HG03342 (cell line): ENCODE measurements at regions not wholly inside any gene's neighbourhood (a gene's known extent, or its start where the extent isn't known, plus 50 kb on each side); places are given as distances from the start of the nearest gene placed in this dataset.
"Not testable (repeated sequence)": the region's sequence is repeated elsewhere in the genome, so short reads cannot be mapped to it uniquely, and the experiment has no call there.

Experiments
- ATAC-seq: cut with Tn5 transposase; IDR thresholded peaks from one replicate; pipeline ENCODE4 v1.9.1; 2021; ENCODE audit warnings: mild to moderate bottlenecking, moderate library complexity; ENCODE audit not compliant: unreplicated experiment

DNA sequence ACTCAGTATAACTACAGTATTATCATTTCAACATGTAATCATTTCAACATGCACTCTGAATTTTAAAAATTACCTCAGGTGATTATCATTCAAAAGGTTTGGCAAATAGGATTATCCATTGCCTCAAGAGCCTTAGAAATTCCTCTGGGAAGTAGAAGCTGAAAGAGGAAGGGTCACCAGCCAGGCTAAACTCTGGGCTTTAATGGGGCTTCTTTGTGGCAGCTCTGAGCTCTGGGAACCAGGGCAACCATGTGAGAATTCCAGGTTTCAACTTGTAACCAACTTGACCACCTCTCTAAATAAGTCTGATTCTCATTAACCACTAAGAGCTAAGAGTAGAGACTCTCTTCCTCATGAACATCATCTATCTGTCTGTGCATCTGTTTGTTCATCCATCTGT, 117.2 kb upstream of the MED14 start:
- no peak for ATAC-seq

DNA sequence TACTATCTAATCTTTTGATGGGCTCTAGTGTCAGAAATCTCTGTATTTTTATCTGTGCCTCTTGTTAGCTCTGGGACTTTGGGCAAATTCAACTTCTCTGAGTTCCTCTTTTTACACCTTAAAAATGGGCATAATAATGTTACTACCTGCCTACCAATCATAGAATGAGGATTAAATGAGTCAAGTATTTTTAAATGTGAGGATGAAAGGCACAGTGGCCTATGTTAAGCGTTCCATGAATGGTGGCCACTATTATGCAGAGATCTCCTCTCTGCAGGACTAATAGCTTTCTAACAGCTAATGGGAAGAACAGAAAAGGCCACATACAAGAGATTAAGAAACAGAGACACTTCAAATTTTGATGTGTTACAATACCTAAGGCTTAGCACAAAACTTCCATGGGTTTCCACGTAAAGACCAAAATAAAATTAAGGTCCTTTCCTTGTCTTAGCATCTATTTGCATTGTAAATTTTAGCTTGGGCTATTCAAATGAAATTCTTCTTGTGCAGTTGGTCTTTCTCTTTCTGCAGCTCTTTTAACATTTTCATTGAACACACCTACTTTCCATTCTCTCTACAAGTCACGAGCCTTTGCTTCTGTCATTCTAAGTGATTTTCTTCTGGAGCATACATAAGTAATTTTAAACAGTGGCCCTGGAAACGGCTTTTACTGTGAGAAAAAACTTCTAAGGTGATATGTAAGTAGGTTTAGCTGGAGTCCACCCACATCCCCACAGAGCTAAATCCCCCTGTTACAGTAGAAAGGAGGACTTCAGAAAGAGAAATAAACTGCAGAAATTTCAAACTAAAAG, 117.9 kb upstream of the MED14 start:
- no peak for ATAC-seq

DNA sequence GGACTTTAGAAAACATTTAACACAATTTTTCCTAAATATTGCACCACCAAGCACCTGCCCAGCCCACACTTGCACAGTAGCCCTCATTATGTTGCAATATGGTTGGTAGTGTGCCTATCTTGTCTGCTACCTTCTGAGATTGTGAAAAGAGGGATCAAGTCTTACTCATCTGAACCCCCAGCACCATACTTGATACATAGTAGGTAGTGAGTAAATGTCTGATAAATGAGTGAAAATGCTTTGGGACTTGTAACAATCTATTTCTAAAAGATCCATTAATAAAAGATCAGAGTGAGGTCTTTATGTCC, 118.4 kb upstream of the MED14 start:
- no peak for ATAC-seq

DNA sequence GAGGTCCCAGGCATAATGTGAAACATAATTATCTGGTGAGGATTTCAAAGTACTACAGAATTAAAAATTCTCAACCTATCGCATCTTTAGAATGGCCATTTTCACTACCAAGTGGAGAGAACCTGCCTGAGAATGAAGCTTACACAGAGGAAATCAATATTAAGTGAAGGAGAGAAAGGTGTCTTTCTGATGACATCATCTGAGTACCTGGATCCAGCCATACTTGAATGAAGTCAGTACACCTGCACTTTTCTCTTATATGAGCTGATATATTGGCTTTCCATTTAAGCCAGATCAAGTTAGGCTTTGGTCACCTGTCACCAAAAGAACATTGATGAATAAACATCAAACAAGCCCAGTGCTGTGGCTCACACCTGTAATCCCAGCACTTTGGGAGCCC, 118.9 kb upstream of the MED14 start:
- ATAC-seq = no peak

DNA sequence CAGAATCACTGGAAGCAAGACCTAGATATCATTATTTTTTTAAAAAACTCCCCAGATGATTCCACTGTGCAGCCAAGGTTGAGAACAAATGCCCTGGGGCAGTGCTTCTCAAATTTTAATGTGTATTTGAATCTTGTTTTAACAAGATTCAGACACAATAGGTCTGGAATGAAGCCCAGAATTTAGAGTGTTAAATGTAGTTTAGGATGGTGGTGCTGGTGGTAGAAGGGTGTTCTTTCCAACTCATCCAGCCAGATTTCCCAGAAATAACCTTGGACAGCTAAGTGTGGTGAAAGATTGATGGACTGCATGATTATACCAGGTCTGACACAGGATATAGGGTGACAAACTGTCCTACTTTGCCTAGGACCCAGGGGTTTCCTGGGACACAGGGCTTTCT, 120.1 kb upstream of the MED14 start:
- no peak for ATAC-seq

DNA sequence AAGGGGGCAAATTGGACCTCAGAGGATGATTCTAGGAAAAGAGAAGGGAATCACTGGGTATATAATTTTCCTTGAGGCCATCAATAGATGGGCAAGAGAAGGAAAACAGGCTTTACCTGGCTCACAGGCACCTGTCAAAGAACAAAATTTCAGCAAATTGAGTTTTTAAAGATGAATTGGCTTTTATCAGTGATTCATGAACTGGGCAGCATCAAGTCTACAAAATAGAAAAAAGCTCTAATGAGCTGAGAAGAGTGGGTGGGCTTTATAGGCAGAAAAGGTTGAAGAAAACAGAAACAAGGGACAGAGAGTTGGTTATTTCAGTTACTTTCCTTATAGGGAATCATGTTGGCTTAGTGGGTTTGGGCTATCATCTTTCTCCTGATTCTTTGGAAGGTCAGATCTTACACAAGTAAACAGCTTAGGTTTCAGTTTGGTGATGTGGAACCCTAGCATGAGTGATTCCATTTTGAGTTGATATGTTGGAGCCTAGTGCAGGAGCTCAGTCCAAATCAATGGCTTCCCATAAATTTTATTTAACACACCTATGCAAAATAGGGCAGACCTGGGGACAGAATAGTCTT, 120.7 kb upstream of the MED14 start:
- ATAC-seq = no peak

DNA sequence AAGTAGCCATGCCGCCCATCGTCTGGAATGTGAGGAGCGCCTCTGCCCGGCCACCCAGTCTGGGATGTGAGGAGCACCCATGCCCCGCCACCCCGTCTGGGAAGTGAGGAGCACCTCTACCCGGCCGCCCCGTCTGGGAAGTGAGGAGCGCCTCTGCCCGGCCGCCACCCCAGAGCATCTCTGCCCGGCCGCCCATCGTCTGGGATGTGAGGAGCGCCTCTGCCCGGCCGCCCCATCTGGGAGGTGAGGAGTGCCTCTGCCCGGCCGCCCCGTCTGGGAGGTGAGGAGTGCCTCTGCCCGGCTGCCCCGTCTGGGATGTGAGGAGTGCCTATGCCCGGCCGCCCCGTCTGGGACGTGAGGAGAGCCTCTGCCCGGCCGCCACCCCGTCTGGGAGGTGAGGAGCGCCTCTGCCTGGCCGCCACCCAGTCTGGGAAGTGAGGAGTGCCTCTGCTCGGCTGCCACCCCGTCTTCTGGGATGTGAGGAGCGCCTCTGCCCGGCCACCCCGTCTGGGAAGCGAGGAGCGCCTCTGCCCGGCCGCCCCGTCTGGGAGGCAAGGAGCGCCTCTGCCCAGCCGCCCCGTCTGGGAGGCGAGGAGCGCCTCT, 126.7 kb upstream of the MED14 start:
- ATAC-seq = not testable (repeated sequence)

DNA sequence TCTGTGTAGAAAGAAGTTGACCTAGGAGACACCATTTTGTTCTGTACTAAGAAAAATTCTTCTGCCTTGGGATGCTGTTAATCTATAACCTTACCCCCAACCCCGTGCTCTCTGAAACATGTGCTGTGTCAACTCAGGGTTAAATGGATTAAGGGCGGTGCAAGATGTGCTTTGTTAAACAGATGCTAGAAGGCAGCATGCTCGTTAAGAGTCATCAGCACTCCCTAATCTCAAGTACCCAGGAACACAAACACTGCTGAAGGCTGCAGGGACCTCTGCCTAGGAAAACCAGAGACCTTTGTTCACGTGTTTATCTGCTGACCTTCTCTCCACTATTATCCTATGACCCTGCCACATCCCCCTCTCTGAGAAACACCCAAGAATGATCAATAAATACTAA, 127.9 kb upstream of the MED14 start:
- ATAC-seq = not testable (repeated sequence)

DNA sequence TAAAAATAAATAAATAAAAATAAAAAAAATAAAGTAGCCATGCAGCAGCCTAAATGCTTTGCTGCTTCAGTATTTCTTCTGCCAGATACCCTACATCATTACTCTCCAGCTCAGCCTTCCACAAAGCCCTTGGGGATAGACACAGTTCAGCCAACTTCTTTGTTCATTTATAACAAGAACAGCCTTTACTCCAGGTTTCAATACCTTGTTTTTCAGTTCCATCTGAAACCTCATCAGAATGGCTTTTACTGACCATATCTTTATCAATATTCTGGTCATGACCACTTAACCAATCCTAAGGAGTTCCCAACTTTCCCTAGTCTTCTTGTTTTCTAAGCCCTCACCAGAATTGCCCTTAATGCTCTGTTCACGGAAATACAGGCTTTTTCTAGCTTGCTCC, 128.3 kb upstream of the MED14 start:
- no peak for ATAC-seq

DNA sequence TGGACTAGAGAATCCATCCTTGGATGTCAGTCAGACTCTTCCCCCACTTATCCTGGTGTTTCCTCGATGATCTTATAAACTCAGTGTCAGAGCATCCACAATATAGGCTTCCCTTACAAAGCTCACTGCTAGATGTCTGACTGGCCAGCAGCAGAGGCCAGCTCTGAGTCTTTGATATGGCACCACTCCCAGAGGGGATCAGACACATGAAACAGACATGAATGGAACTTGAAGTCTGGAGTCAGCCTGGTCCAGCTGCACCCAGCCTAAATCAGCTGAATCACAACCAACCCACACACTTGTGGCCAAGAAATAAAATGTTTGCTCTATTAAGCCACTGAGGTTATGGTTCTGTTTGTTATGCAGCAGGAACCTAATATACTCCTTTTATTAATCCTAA, 129.6 kb upstream of the MED14 start:
- no peak for ATAC-seq

DNA sequence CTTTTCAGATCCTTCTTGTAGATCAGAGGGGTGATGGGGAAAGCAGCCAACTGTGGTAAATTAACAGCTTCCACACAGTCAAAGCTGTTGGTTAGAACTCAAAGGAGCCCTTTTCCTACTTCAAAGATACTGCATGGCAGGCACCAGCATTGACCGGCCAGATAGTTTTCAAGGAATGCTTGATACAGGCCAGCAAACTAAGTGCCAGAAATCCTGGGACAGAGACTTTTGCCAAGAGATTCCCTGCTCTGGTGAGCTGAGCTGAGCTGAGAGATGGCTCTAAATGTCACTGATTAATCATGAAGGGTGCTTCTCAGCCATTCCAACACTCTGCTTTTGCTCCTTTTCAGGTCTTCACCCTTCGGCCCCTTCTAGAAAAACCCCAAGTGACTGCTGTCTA, 131.6 kb upstream of the MED14 start:
- no peak for ATAC-seq

DNA sequence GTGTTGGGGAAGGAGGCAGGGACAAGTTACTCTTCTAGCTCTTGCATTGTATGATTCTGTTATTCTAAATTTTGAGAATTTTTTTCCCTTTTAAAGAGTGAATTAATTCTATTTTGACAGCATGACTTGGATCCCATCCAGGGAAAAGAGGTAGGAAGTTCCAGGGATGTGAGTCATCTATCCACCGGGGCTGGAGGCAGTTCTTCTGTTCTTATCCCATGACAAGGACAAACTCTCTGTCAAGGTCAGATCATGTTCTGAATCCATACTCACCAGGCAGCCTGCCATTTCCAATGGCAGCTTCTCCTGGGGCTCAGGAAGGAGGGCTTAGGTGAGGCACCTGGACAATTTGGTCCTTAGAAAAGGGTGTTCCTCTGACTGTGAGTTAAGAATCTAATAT, 132.0 kb upstream of the MED14 start:
- no peak for ATAC-seq

DNA sequence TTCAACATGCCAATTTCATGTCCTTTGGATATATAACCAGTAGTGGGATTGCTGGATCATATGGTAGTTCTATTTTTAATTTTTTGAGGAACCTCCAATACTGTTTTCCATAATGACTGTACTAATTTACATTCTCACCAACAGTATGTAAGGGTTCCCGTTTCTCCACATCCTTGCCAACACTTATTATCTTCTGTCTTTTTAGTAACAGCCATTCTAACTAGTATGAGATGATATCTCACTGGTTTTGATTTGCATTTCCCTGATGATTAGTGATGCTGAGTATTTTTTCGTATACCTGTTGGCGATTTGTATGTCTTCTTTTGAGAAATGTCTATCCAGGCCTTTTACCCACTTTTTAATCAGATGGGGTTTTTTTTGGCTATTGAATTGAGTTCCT, 133.5 kb upstream of the MED14 start:
- ATAC-seq = no peak

DNA sequence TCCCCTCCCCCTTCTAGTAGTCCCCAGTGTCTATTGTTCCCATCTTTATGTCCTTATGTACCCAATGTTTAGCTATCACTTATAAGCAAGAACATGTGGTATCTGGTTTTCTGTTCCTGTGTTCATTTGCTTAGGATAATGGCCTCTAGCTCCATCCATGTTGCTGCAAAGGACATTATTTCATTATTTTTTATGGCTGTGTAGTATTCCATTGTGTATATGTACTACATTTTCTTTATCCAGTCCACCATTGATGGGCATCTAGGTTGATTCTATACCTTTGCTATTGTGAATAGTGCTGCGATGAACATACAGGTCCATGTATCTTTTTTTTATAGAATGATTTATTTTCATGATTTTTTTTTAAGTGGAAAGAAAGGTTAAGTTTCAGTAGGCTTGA, 135.6 kb upstream of the MED14 start:
- ATAC-seq = not testable (repeated sequence)

DNA sequence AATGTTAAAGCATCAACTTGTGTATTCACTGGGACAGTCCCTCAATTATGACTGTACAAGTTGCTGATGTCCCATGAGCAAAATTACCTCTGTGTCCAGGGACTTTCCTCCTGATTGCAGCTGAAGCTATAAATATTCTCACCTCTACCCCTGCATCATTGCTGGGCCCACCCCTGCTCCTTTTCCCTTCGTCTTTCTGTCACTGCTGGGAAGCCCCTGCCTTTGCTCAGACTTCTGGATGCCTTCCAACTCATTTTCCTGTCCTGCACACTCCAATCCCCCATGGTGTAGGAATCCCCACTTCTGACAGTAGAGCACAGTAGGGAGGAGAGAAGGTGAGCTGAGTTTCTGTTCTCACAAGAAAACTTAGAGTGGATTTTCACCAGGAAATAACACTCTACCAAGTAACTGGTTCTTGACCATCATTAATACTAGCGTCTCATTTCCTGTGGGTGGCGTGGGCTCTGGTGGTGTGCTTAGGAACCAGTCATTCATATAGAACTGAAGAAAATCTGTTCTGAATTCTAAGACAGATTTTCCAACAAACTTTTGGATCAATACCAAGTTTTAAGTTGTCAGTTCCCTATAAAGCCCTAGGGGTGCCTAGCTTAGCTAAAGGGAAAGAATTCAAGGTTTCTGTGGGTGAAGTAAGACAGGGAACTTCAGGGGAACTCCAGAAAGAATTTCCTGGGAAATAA, 136.2 kb upstream of the MED14 start:
- peak; percentile 75 for ATAC-seq

DNA sequence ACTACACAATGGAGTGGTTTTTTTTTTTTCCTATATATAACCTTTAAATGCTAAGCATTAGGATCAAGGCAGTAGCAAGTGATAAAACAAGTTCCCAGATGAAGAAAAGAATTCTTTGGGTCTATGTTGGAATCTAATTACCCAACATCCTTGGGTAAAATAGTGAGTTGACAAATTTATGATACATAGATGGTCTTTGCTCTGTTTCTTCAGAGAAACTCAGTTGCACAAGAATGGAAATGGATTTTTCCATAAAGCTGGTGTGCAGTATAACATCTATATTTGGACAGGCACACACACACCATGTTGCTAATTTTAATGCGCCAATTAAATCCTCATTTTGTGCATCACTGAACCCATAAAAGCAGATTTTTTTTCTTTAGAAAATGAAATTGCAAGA, 137.0 kb upstream of the MED14 start:
- ATAC-seq = no peak

DNA sequence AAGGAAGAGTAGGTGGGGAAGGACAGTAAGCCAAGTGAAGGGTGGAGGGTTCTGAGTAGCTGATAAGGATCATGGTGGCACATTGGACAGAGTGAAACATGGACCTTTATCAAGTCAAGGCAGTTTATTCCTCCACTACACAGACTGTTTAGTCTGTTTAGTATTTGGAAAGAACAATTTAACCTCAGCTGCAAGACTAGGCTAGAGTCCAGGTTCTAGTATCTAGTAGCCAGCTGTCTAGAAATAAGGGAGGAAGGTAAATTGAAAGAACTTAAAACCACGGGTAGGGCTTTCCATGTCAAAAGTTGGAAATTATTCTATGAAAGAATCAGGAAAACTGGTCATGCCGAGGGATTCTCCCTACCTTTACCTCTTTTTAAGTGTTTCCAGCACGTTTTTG, 140.1 kb upstream of the MED14 start:
- ATAC-seq = no peak

DNA sequence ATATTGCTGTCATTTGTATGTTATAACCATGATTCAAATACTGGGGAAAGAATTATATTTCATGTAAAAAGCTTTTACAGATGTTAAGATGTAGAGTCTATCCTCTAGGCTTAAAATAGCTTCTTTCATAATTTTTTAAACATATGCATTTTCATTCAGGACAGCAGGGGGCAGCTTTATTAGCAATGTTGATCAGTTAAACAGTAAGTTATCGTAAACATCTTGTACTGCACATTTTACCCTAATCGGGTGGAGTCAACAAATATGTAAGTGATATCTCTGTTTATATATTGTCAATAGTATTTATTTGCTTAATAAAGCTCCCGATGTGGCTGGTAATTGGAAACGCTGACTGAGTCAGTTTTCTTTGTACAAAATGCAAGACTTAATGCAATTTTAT, 142.5 kb upstream of the MED14 start:
- no peak for ATAC-seq

DNA sequence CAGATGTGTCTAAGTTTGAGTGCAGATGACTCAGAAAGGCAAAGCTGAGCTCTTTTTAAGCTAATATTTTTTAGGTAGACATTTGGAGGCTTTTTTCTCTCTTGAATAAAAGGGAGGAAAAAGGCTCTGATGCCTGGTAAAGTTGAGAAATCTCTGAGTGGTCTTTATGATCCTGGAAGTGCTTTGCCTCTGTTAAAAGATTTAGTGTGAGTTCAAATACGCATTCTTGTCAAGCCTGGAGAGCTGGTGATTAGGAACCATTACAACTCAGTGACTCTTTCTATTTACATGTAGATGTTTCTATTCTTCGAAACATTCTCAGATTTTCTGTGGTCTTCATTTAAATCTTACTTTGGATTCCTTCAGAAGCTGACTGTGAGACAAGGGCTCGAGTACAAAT, 143.4 kb upstream of the MED14 start:
- ATAC-seq = no peak

DNA sequence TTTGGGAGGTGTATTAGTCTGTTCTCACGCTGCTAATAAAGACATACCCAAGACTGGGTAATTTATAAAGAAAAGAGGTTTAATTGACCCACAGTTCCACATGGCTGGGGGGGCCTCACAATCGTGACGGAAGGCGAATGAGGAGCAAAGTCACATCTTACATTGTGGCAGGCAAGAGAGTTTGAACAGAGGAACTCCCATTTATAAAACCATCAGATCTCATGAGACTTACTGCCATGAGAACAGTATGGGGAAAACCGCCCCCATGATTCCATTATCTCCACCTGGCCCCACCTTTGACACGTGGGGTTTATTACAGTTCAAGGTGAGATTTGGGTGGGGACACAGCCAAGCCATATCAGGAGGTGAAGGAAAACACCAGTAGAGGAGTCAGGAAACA, 143.8 kb upstream of the MED14 start:
- not testable (repeated sequence) for ATAC-seq

DNA sequence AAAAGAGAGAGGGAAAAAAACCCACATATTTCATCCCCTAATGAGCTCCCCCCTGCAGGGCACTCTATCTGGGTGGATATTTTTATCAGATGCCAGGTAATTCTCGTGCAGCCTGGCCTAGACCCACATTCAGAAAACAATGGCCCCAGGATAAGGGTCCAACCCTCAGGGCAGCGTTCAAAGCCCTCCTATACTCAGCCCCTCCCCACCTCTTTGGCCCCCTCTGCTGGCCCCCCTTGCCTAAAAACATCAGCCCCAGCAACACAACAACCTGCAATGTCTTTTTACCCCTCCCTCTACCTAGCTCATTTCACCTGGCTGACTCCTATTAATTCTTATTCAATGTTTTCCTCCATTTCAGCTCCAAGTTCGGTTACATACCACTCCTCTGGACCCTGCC, 145.4 kb upstream of the MED14 start:
- no peak for ATAC-seq

DNA sequence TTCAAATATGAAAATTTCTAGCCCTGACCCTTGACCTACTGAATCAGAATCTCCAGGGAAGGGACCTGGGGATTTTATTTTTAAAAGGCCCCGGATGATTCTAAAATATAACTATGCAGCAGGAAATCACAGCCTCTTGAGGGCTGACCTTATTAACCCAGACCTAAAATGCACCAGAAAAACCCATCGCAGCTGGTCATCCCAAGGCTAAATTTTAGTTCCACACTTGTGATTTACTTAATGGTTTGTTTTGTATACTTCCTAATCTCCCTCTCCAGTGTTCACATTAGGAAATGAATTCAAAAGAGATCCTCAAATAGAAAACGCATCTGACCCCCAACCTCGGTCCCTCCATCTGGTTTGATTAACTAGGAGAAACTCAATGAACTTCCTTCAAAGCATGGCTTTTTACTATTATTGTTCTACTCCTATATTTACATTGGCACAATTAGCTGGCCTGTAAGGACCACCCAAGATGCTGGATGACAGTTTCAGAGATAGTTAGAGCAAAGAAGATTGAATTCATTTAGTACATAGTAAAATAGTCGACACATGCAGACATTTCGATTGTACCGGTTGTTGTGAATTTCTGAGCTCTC, 147.8 kb upstream of the MED14 start:
- no peak for ATAC-seq
